ENCODE measurements at regions not wholly inside any gene's neighbourhood (a gene's known extent, or its start where the extent isn't known, plus 50 kb on each side); places are given as distances from the start of the nearest gene placed in this dataset.

GRCh38 chr5:36367524-36367923 is 65.8 kb upstream of the RANBP3L start:
- Histone ChIP-seq H3K4me1 (no peaks in the 10 kb centered on the region), H3K36me3 (no peaks in the 10 kb centered on the region), H3K27me3 (no peaks in the 10 kb centered on the region), H3K27ac (peak overlapping the region in 1 of 2 donors; percentile 2), H3K9me3 (no peaks in the 10 kb centered on the region), H3K4me3 (no peak overlapping the region)
- TF ChIP-seq CTCF (IDR thresholded peaks at IDR 0.05), result no peak
- intact Hi-C loops (cut with DNase I), result no loop called here
- no peak for ATAC-seq
- no peak for DNase-seq

- TF ChIP-seq CTCF (IDR thresholded peaks at IDR 0.05), result no peak
- Histone ChIP-seq H3K9me3 (no peaks in the 10 kb centered on the region), H3K4me3 (no peak overlapping the region), H3K27me3 (no peaks in the 10 kb centered on the region), H3K27ac (no peak overlapping the region), H3K4me1 (peaks cover 6 to 13% of the 10 kb centered on the region in 2 donors), H3K36me3 (no peaks in the 10 kb centered on the region)
- intact Hi-C loops (cut with DNase I), result no loop called here
- DNase-seq (no peak), ATAC-seq (no peak)
Measured at GRCh38 chr5:36369219-36369690, 67.6 kb upstream of the RANBP3L start.

- no peaks in the 10 kb centered on the region for H3K9me3 ChIP-seq
- H3K36me3 ChIP-seq, result no peaks in the 10 kb centered on the region
- intact Hi-C loops (cut with DNase I), result no loop called here
- no peak for DNase-seq
- H3K4me3 ChIP-seq, result no peak overlapping the region
- TF ChIP-seq CTCF (IDR thresholded peaks at IDR 0.05), result no peak
- no peak overlapping the region for H3K27ac ChIP-seq
- ATAC-seq, result no peak
- H3K27me3 ChIP-seq, result no peaks in the 10 kb centered on the region
- H3K4me1 ChIP-seq, result peaks cover 10 to 16% of the 10 kb centered on the region in 2 donors
Measured at GRCh38 chr5:36370073-36370472, 68.4 kb upstream of the RANBP3L start.

GRCh38 chr5:36371366-36371765 is 69.7 kb upstream of the RANBP3L start:
- no peak overlapping the region for H3K27ac ChIP-seq
- DNase-seq, result no peak
- TF ChIP-seq CTCF (IDR thresholded peaks at IDR 0.05), result no peak
- intact Hi-C loops (cut with DNase I), result no loop called here
- H3K4me1 ChIP-seq, result peaks cover 10 to 16% of the 10 kb centered on the region in 2 donors
- no peak for ATAC-seq
- H3K4me3 ChIP-seq, result no peak overlapping the region
- H3K36me3 ChIP-seq, result no peaks in the 10 kb centered on the region
- H3K9me3 ChIP-seq, result no peaks in the 10 kb centered on the region
- no peaks in the 10 kb centered on the region for H3K27me3 ChIP-seq

GRCh38 chr5:36373527-36374086 is 71.9 kb upstream of the RANBP3L start:
- TF ChIP-seq CTCF (IDR thresholded peaks at IDR 0.05), result no peak
- peak; percentile 93 for ATAC-seq
- intact Hi-C loops (cut with DNase I), result no loop called here

More at GRCh38 chr5:36373527-36374086, 71.9 kb upstream of the RANBP3L start:
- Histone ChIP-seq H3K4me3 (no peak overlapping the region), H3K36me3 (no peaks in the 10 kb centered on the region), H3K27ac (peak overlapping the region; percentile 62 to 76), H3K9me3 (no peaks in the 10 kb centered on the region), H3K27me3 (no peaks in the 10 kb centered on the region), H3K4me1 (peaks cover 10 to 16% of the 10 kb centered on the region in 2 donors)
- peak in 2 of 4 donors; percentile 42 to 82 for DNase-seq

All from left lung (tissue), 4 donors.